HepG2 (cell line): ENCODE measurements at regions not wholly inside any gene's neighbourhood (a gene's known extent, or its start where the extent isn't known, plus 50 kb on each side); places are given as distances from the start of the nearest gene placed in this dataset.

ENCODE experiments used
- ATAC-seq: fragments of 200-7000 bp; cut with Tn5 transposase; 3 replicates; pipeline ENCODE4 v1.9.1; 2020; ENCODE audit warnings: mild to moderate bottlenecking, moderate library complexity
- BruUV-seq: library from RNA; stranded (reverse); fragments of 400-500 nt; replicated peaks from 2 replicates; lab custom pipeline; 2021; lab: Mats Ljungman, UMichigan
- CTCF ChIA-PET: fragments of 300-600 bp; formaldehyde crosslinking; extraction: SDS; loops from one replicate; lab custom pipeline; 2021; ENCODE audit warnings: low total read pairs, inconsistent platforms, low intra/inter-chr PET ratio; lab: Yijun Ruan, JAX
- POLR2A ChIA-PET: fragments of 350-600 bp; sonication (Branson Sonifier 250); formaldehyde crosslinking; loops from one replicate; lab custom pipeline; 2020; ENCODE audit warnings: antibody characterized with exemption, inconsistent platforms; lab: Yijun Ruan, JAX
- DNase-seq: peaks from one replicate; pipeline ENCODE4 v3.0.0-alpha.2; 2015; ENCODE audit warnings: low spot score
- FAIRE-seq: peaks from 3 replicates; lab custom pipeline; 2011; peaks lifted over from hg19 to GRCh38; lab: Jason Lieb, UNC
- H2AFZ ChIP-seq: one replicate; pipeline ENCODE4 v1.6.1; 2011; ENCODE audit warnings: low read length, inconsistent platforms
- H3K27ac ChIP-seq: fragments of 300-600 bp; 3 replicates; pipeline ENCODE4 v1.8.0; 2011; ENCODE audit warnings: mixed run types, mild to moderate bottlenecking, mixed read lengths, low read length, inconsistent platforms; ENCODE audit not compliant: insufficient read depth; ENCODE audit errors: extremely low read length
- H3K27me3 ChIP-seq, 2 experiments: fragments of 200-600 bp in 1 of 2; 2 replicates in 1 of 2; 3 replicates in 1 of 2; pipeline versions ENCODE4 v1.6.0 to v1.8.0; 2011; ENCODE audit warnings: low read length in 2 of 2, mild to moderate bottlenecking in 2 of 2, moderate library complexity in 2 of 2, inconsistent platforms in 1 of 2; ENCODE audit not compliant: insufficient read depth in 2 of 2, control insufficient read depth in 1 of 2
- H3K36me3 ChIP-seq, 2 experiments: fragments of 200-600 bp in 1 of 2; replicated peaks in 1 of 2; 2 replicates in 1 of 2; 3 replicates in 1 of 2; pipeline versions ENCODE4 v1.5.1 to v1.8.0; 2011; ENCODE audit warnings: low read length in 2 of 2, inconsistent platforms in 1 of 2; ENCODE audit not compliant: insufficient read depth in 2 of 2, control insufficient read depth in 1 of 2
- H3K4me1 ChIP-seq: 2 replicates; pipeline ENCODE4 v1.5.1; 2012; ENCODE audit warnings: low read length, inconsistent platforms; ENCODE audit not compliant: insufficient read depth
- H3K4me2 ChIP-seq: 2 replicates; pipeline ENCODE4 v1.6.0; 2011; ENCODE audit warnings: low read depth, low read length, inconsistent platforms
- H3K4me3 ChIP-seq, 3 experiments: fragments of 200-600 bp in 1 of 3; sonication (generic), shearing (Covaris generic) in 1 of 3; replicated peaks in 1 of 3; 2 replicates each; pipeline ENCODE4 v1.5.1; 2011 to 2016; ENCODE audit warnings: low read length in 3 of 3, inconsistent platforms in 2 of 3, low read depth in 2 of 3, mild to moderate bottlenecking in 2 of 3, control low read depth in 1 of 3, mixed read lengths in 1 of 3; ENCODE audit not compliant: insufficient read depth in 1 of 3
- H3K79me2 ChIP-seq: one replicate; pipeline ENCODE4 v1.6.1; 2011; ENCODE audit warnings: low read length, inconsistent platforms; ENCODE audit not compliant: insufficient read depth
- H3K9ac ChIP-seq: 2 replicates; pipeline ENCODE4 v1.6.0; 2011; ENCODE audit warnings: mild to moderate bottlenecking, low read depth, low read length, inconsistent platforms; ENCODE audit not compliant: insufficient read depth
- H3K9me3 ChIP-seq: 2 replicates; pipeline ENCODE4 v1.5.1; 2012; ENCODE audit warnings: mild to moderate bottlenecking, low read length
- H4K20me1 ChIP-seq: 2 replicates; pipeline ENCODE4 v1.6.0; 2011; ENCODE audit warnings: inconsistent platforms, mild to moderate bottlenecking, low read length, moderate library complexity; ENCODE audit not compliant: insufficient read depth
- BRD4 ChIP-seq: sonication (generic); formaldehyde crosslinking; IDR thresholded peaks from 2 replicates; pipeline ENCODE4 v1.4.0; 2020; ENCODE audit warnings: missing genetic modification reagents
- MEIS1 ChIP-seq: sonication (generic); formaldehyde crosslinking; IDR thresholded peaks from 2 replicates; pipeline ENCODE4 v1.9.0; 2021; ENCODE audit warnings: mild to moderate bottlenecking, missing genetic modification reagents, moderate library complexity, borderline replicate concordance
- NR3C1 ChIP-seq: sonication (generic); formaldehyde crosslinking; IDR thresholded peaks from 2 replicates; pipeline ENCODE4 v1.4.0; 2020; ENCODE audit warnings: missing genetic modification reagents
- PATZ1 ChIP-seq: sonication (generic); formaldehyde crosslinking; IDR thresholded peaks from 2 replicates; pipeline ENCODE4 v1.4.0; 2020; ENCODE audit warnings: missing genetic modification reagents
- PHF8 ChIP-seq: sonication (generic); formaldehyde crosslinking; IDR thresholded peaks from 2 replicates; pipeline ENCODE4 v1.5.0; 2020; ENCODE audit warnings: missing genetic modification reagents
- SNAI1 ChIP-seq: sonication (generic); formaldehyde crosslinking; IDR thresholded peaks from 2 replicates; pipeline ENCODE4 v1.5.0; 2020; ENCODE audit warnings: mild to moderate bottlenecking, missing genetic modification reagents, borderline replicate concordance
- SOX5 ChIP-seq: IDR thresholded peaks from 2 replicates; pipeline ENCODE4 v1.6.1; 2016; ENCODE audit warnings: borderline replicate concordance
- ZNF207 ChIP-seq: fragments of 450-650 bp; IDR thresholded peaks from 2 replicates; pipeline ENCODE4 v1.6.1; 2016; ENCODE audit warnings: antibody characterized with exemption, borderline replicate concordance
- ZNF362 ChIP-seq: sonication (generic); formaldehyde crosslinking; IDR thresholded peaks from 2 replicates; pipeline ENCODE4 v1.4.0; 2020; ENCODE audit warnings: missing genetic modification reagents, mild to moderate bottlenecking, borderline replicate concordance
- ZNF567 ChIP-seq: sonication (generic); formaldehyde crosslinking; IDR thresholded peaks from 2 replicates; pipeline ENCODE4 v1.8.1; 2023; ENCODE audit warnings: mild to moderate bottlenecking, missing genetic modification reagents, borderline replicate concordance
- ZNF619 ChIP-seq: sonication (generic); formaldehyde crosslinking; IDR thresholded peaks from 2 replicates; pipeline ENCODE4 v1.4.0; 2020; ENCODE audit warnings: mild to moderate bottlenecking, missing genetic modification reagents
- WGBS: methylation state at CpG from one replicate; pipeline ENCODE4 v1.1.6; 2017; ENCODE audit warnings: low lambda C conversion rate; 5-methylcytosine and 5-hydroxymethylcytosine counted together
- in situ Hi-C: cut with HindIII; loops from 2 replicates; pipeline ENCODE4 v1.10.0; 2017; ENCODE audit warnings: low pct_unique_long_range_greater_than_20kb; ENCODE audit not compliant: extremely low pct_ligation_motif_present
- intact Hi-C: fragments of 100-400 bp; cut with micrococcal nuclease; formaldehyde crosslinking; loops from one replicate; pipeline ENCODE4 v1.10.0; 2022; ENCODE audit not compliant: unreplicated experiment
- TF ChIP-seq, protein P1 (sequence below): sonication (generic); formaldehyde crosslinking; IDR thresholded peaks from 2 replicates; pipeline ENCODE4 v1.8.1; 2023; ENCODE audit warnings: mild to moderate bottlenecking, missing genetic modification reagents, borderline replicate concordance
- TF ChIP-seq, protein P2 (sequence below): sonication (generic); formaldehyde crosslinking; IDR thresholded peaks from 2 replicates; pipeline ENCODE4 v1.8.1; 2023; ENCODE audit warnings: missing genetic modification reagents, inconsistent platforms, borderline replicate concordance

GRCh38 chr3:105228696-105229095 lies 138.0 kb upstream of the ALCAM start:
- TF ChIP-seq PHF8 (CRISPR knock-in tag) (no peak), ZNF362 (no peak), MEIS1 (CRISPR knock-in tag) (no peak), BRD4 (no peak), PATZ1 (CRISPR knock-in tag) (no peak), SOX5 (CRISPR knock-in tag) (no peak), SNAI1 (no peak), ZNF207 (no peak), ZNF619 (no peak), NR3C1 (no peak), ZNF567 (CRISPR knock-in tag) (no peak)
- TF ChIP-seq, protein P1, sequence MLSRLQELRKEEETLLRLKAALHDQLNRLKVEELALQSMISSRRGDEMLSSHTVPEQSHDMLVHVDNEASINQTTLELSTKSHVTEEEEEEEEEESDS = no peak
- TF ChIP-seq, protein P2, sequence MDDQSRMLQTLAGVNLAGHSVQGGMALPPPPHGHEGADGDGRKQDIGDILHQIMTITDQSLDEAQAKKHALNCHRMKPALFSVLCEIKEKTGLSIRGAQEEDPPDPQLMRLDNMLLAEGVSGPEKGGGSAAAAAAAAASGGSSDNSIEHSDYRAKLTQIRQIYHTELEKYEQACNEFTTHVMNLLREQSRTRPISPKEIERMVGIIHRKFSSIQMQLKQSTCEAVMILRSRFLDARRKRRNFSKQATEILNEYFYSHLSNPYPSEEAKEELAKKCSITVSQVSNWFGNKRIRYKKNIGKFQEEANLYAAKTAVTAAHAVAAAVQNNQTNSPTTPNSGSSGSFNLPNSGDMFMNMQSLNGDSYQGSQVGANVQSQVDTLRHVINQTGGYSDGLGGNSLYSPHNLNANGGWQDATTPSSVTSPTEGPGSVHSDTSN (CRISPR knock-in tag) = no peak
- FAIRE-seq = no peak
- ATAC-seq = no peak
- Histone ChIP-seq H3K27ac (no peak overlapping the region), H3K4me3 (no peak overlapping the region), H3K9ac (no peak overlapping the region), H2AFZ (no peak overlapping the region), H3K27me3 (no peaks in the 10 kb centered on the region), H3K79me2 (no peaks in the 10 kb centered on the region), H3K36me3 (no peaks in the 10 kb centered on the region), H3K4me1 (no peaks in the 10 kb centered on the region), H4K20me1 (no peaks in the 10 kb centered on the region), H3K9me3 (no peaks in the 10 kb centered on the region), H3K4me2 (no peak overlapping the region)
- no TSS peak for BruUV-seq
- in situ Hi-C loops (no loop called here), intact Hi-C loops (no loop called here)
- no peak for DNase-seq
- CTCF ChIA-PET = no interaction called here
- 0% methylated on average over 3 of the region's 3 CpGs for WGBS
- POLR2A ChIA-PET = no interaction called here
